ENCODE measurements at regions not wholly inside any gene's neighbourhood (a gene's known extent, or its start where the extent isn't known, plus 50 kb on each side); places are given as distances from the start of the nearest gene placed in this dataset.

DNA sequence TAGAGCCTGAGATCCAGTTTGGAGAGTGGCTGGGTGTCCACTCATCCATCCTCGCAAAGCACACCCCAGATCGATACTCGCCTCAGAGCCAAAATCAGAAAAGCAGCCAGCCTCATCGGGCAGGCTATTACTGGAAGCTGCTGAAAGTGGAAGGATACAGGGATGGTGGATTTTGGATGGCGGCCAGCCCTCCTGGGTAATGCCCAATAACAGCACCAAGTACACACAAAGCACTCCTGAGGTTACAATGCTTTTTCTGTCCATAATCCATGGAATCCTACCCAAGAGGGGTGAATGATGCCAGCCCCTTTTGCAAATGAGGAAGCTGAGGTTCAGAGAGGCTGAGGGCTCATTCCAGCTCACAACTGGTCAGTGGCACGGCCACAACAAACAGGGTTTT is 93.1 kb upstream of the SLC6A11 start:
- no peak for DNase-seq (ENCODE audit: low read depth in 2 of 2)
- TF ChIP-seq, protein P1, sequence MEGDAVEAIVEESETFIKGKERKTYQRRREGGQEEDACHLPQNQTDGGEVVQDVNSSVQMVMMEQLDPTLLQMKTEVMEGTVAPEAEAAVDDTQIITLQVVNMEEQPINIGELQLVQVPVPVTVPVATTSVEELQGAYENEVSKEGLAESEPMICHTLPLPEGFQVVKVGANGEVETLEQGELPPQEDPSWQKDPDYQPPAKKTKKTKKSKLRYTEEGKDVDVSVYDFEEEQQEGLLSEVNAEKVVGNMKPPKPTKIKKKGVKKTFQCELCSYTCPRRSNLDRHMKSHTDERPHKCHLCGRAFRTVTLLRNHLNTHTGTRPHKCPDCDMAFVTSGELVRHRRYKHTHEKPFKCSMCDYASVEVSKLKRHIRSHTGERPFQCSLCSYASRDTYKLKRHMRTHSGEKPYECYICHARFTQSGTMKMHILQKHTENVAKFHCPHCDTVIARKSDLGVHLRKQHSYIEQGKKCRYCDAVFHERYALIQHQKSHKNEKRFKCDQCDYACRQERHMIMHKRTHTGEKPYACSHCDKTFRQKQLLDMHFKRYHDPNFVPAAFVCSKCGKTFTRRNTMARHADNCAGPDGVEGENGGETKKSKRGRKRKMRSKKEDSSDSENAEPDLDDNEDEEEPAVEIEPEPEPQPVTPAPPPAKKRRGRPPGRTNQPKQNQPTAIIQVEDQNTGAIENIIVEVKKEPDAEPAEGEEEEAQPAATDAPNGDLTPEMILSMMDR (IDR thresholded peaks at IDR 0.05; ENCODE audit: low read depth, low read length) = no peak
- no peak overlapping the region for H3K4me3 ChIP-seq (replicated peaks in 1 of 2; ENCODE audit: low read depth in 2 of 2, low read length in 2 of 2)

DNA sequence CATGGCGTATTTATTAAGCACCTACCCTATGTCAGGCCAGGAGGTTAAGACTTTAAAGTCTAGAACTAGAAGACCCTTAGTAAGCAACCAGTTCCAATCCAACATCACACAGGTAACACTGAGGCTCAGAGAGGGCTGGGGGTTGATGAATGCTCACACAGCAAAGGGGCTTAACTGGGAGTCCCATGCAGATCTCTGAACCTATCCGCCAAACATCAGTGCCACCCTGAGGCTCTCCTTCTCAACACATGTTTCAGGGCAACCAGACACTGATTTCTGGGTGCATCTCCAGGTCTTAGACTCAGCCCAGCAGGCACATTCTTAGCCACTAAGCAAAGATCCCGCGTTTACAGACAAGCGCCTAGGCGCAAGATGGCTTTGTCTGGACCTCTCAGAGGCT is 92.0 kb upstream of the SLC6A11 start:
- no peak overlapping the region for H3K4me3 ChIP-seq (replicated peaks in 1 of 2; ENCODE audit: low read depth in 2 of 2, low read length in 2 of 2)
- TF ChIP-seq, protein P1 (IDR thresholded peaks at IDR 0.05; ENCODE audit: low read depth, low read length) = no peak
- DNase-seq (ENCODE audit: low read depth in 2 of 2) = no peak

DNA sequence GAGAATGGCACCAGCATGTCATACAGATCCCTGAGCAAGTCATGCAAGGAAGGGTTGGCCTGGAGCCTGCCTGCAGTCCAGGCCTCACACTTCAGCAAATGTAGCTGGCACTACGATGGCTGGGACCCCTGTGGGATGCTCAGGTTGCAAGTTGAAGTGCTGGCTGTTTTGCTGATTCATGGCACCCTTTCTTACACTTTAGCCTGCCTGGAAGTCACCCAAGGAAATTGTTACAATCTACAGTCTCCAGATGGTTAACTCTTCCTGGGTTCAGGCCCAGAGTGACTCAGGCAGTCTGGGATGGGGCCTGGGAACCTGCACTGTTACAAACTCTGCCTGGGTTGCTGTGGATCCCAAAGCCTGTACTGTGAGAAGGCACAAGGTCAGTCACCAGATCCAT is 91.0 kb upstream of the SLC6A11 start:
- TF ChIP-seq, protein P1 (IDR thresholded peaks at IDR 0.05; ENCODE audit: low read depth, low read length) = no peak
- DNase-seq (ENCODE audit: low read depth in 2 of 2) = peak in 1 of 2 donors; percentile 14
- H3K4me3 ChIP-seq (replicated peaks in 1 of 2; ENCODE audit: low read depth in 2 of 2, low read length in 2 of 2) = no peak overlapping the region

GRCh38 chr3:10725846-10726245 is 90.2 kb upstream of the SLC6A11 start:
- no peak overlapping the region for H3K4me3 ChIP-seq (replicated peaks in 1 of 2; ENCODE audit: low read depth in 2 of 2, low read length in 2 of 2)
- DNase-seq (ENCODE audit: low read depth in 2 of 2) = no peak
- TF ChIP-seq, protein P1 (IDR thresholded peaks at IDR 0.05; ENCODE audit: low read depth, low read length) = no peak

- DNase-seq (ENCODE audit: low read depth in 2 of 2) = no peak
- TF ChIP-seq, protein P1 (IDR thresholded peaks at IDR 0.05; ENCODE audit: low read depth, low read length) = no peak
- no peak overlapping the region for H3K4me3 ChIP-seq (replicated peaks in 1 of 2; ENCODE audit: low read depth in 2 of 2, low read length in 2 of 2)
Measured at GRCh38 chr3:10726787-10727186, 89.2 kb upstream of the SLC6A11 start.

- no peak for DNase-seq (ENCODE audit: low read depth in 2 of 2)
- TF ChIP-seq, protein P1 (IDR thresholded peaks at IDR 0.05; ENCODE audit: low read depth, low read length) = no peak
- no peak overlapping the region for H3K4me3 ChIP-seq (replicated peaks in 1 of 2; ENCODE audit: low read depth in 2 of 2, low read length in 2 of 2)
Measured at GRCh38 chr3:10729439-10729838, 86.6 kb upstream of the SLC6A11 start.

DNA sequence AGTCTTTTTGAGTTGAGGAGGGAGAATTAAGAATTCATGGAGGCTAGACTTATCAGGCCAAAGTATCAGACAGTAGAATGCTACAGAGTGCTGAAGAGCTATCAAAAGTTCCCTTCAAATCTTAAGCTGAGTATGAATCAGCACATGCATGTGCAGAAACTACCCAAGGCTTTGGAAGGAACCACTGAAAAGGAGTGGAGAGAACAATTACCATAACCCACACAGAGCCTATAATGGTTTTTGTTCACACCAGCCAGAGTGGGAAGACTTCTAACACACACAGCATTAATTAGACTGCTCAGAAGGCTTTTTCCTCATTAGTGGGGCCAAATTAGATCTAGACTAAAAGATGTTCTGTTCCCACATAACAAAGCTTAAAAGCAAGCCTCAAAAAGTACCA is 83.7 kb upstream of the SLC6A11 start:
- TF ChIP-seq, protein P1 (IDR thresholded peaks at IDR 0.05; ENCODE audit: low read depth, low read length) = no peak
- DNase-seq (ENCODE audit: low read depth in 2 of 2) = no peak
- no peak overlapping the region for H3K4me3 ChIP-seq (replicated peaks in 1 of 2; ENCODE audit: low read depth in 2 of 2, low read length in 2 of 2)

Data from cardiac fibroblast (primary cell).